Stomach (tissue), 8 donors: ENCODE measurements at regions not wholly inside any gene's neighbourhood (a gene's known extent, or its start where the extent isn't known, plus 50 kb on each side); places are given as distances from the start of the nearest gene placed in this dataset.

Experiments
- DNase-seq, 2 donors: peaks; one replicate each; pipeline versions ENCODE4 v3.0.0 to v3.0.0-alpha.2; 2013 to 2019
- H3K27ac ChIP-seq, 5 donors: fragments of 200-600 bp in 4 of 5; sonication (generic) in 4 of 5; one replicate each; pipeline ENCODE4 v1.5.1; 2013 to 2019; ENCODE audit warnings: mild to moderate bottlenecking in 1 of 5, moderate library complexity in 1 of 5
- H3K27me3 ChIP-seq, 3 donors: fragments of 200-600 bp; sonication (generic); one replicate each; pipeline ENCODE4 v1.5.1; 2017 to 2019; ENCODE audit warnings: mixed run types in 1 of 3
- H3K36me3 ChIP-seq, 4 donors: fragments of 200-600 bp; sonication (generic); 1 replicate in 3 of 4; 2 replicates in 1 of 4; pipeline ENCODE4 v1.5.1; 2016 to 2019
- H3K4me1 ChIP-seq, 4 donors: fragments of 200-600 bp; sonication (generic); one replicate each; pipeline ENCODE4 v1.5.1; 2016 to 2019
- H3K4me3 ChIP-seq, 4 donors: fragments of 200-600 bp; sonication (generic) in 3 of 4; one replicate each; pipeline ENCODE4 v1.5.1; 2016 to 2019; ENCODE audit warnings: mild to moderate bottlenecking in 1 of 4
- H3K9me3 ChIP-seq, 4 donors: fragments of 200-600 bp; sonication (generic); one replicate each; pipeline ENCODE4 v1.5.1; 2016 to 2019
- EP300 ChIP-seq: sonication (generic); formaldehyde crosslinking; IDR thresholded peaks from one replicate; pipeline ENCODE4 v1.6.1; 2017; ENCODE audit warnings: antibody characterized with exemption
- POLR2A ChIP-seq, 4 donors: fragments of 450-650 bp; IDR thresholded peaks; one replicate each; pipeline ENCODE4 v1.6.1; 2016; ENCODE audit warnings: antibody characterized with exemption in 4 of 4, control low read depth in 2 of 4, mild to moderate bottlenecking in 1 of 4, moderate library complexity in 1 of 4
- POLR2AphosphoS5 ChIP-seq, 3 donors: sonication (generic); formaldehyde crosslinking; IDR thresholded peaks; one replicate each; pipeline ENCODE4 v1.6.1; 2016; ENCODE audit warnings: antibody characterized with exemption in 3 of 3
- WGBS, 5 donors: extraction: QIAGEN DNeasy Blood & Tissue Kit in 3 of 5; methylation state at CpG; one replicate each; pipeline versions ENCODE4 v1.1.5 to v1.1.7; 2013 to 2018; 5-methylcytosine and 5-hydroxymethylcytosine counted together
- intact Hi-C: fragments of 100-400 bp; cut with DNase I; formaldehyde crosslinking; loops from one replicate; pipeline ENCODE4 v1.15.1; 2023; ENCODE audit warnings: low total_unique reads
- TF ChIP-seq, protein P1 (sequence below), 7 experiments: fragments of 450-650 bp in 4 of 7; fragments of 200-600 bp in 3 of 7; sonication (generic) in 3 of 7; IDR thresholded peaks; one replicate each; pipeline ENCODE4 v1.5.1; 2016 to 2019; ENCODE audit warnings: antibody characterized with exemption in 7 of 7, control low read depth in 2 of 7, mild to moderate bottlenecking in 1 of 7
- donor health status: healthy with polysubstance abuse.
- donor health status: Bipolar disorder and iron deficiency.
- donor health status: healthy.

DNA sequence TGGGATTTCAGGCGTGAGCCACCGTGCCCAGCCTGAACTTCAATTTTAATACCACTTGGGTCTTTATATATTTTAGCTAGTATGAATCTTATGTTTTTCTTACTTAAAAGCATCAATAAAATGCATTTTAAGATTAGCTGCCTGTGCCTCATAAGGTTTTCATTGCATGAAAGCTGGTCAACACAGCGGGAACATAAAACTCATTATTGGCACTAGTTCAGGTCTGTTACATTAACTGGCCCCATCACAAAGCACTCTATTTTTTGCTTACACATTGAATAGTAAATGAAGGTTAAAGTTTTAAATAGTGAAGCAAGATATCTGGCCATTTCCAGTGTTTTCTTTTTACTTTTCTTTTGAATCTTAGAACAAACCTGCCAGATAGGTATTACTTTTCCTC, 145.6 kb upstream of the LYSMD4 start:
- H3K36me3 ChIP-seq: no peaks in the 10 kb centered on the region
- H3K9me3 ChIP-seq: peaks cover 0 to 6% (median 0%) of the 10 kb centered on the region in 4 donors
- H3K4me1 ChIP-seq: no peaks in the 10 kb centered on the region
- DNase-seq: no peak
- no peak for TF ChIP-seq EP300
- TF ChIP-seq POLR2AphosphoS5 (IDR thresholded peaks at IDR 0.05): no peak
- TF ChIP-seq, protein P1, sequence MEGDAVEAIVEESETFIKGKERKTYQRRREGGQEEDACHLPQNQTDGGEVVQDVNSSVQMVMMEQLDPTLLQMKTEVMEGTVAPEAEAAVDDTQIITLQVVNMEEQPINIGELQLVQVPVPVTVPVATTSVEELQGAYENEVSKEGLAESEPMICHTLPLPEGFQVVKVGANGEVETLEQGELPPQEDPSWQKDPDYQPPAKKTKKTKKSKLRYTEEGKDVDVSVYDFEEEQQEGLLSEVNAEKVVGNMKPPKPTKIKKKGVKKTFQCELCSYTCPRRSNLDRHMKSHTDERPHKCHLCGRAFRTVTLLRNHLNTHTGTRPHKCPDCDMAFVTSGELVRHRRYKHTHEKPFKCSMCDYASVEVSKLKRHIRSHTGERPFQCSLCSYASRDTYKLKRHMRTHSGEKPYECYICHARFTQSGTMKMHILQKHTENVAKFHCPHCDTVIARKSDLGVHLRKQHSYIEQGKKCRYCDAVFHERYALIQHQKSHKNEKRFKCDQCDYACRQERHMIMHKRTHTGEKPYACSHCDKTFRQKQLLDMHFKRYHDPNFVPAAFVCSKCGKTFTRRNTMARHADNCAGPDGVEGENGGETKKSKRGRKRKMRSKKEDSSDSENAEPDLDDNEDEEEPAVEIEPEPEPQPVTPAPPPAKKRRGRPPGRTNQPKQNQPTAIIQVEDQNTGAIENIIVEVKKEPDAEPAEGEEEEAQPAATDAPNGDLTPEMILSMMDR (IDR thresholded peaks at IDR 0.05): no peak
- no peak for TF ChIP-seq POLR2A (IDR thresholded peaks at IDR 0.05)
- 93 to 99% (median 98%) methylated on average over 3 of the region's 3 CpGs for WGBS, 5 donors
- H3K27me3 ChIP-seq: no peaks in the 10 kb centered on the region
- no peak overlapping the region for H3K4me3 ChIP-seq
- H3K27ac ChIP-seq: no peak overlapping the region
- intact Hi-C loops: no loop called here

DNA sequence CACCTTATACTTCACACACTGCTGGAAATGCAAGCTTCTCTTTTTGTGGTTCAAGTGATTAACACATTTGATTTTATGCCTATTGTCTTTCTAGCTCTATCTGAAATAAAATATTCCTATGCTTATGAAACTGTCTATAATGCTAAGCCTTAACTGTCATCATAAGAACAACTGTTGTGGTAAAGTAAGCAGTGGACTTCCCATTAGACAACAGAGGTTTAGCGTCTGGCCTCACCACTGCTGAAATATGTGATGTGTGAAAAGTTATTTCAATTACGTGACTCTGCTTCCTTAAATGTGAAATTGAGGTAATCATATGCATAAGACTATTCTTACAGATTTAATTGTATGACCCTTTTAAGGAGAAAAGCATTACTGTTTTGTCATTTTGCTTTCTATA, 140.2 kb upstream of the LYSMD4 start:
- Histone ChIP-seq H3K4me3 (no peak overlapping the region), H3K9me3 (no peaks in the 10 kb centered on the region), H3K27me3 (no peaks in the 10 kb centered on the region), H3K36me3 (no peaks in the 10 kb centered on the region), H3K4me1 (no peaks in the 10 kb centered on the region), H3K27ac (no peak overlapping the region)
- WGBS, 5 donors: 75 to 89% (median 83%) methylated on average over 2 of the region's 2 CpGs
- TF ChIP-seq, protein P1 (IDR thresholded peaks at IDR 0.05): no peak
- TF ChIP-seq POLR2AphosphoS5 (IDR thresholded peaks at IDR 0.05) (no peak), EP300 (no peak), POLR2A (IDR thresholded peaks at IDR 0.05) (no peak)
- DNase-seq: no peak
- intact Hi-C loops: no loop called here

DNA sequence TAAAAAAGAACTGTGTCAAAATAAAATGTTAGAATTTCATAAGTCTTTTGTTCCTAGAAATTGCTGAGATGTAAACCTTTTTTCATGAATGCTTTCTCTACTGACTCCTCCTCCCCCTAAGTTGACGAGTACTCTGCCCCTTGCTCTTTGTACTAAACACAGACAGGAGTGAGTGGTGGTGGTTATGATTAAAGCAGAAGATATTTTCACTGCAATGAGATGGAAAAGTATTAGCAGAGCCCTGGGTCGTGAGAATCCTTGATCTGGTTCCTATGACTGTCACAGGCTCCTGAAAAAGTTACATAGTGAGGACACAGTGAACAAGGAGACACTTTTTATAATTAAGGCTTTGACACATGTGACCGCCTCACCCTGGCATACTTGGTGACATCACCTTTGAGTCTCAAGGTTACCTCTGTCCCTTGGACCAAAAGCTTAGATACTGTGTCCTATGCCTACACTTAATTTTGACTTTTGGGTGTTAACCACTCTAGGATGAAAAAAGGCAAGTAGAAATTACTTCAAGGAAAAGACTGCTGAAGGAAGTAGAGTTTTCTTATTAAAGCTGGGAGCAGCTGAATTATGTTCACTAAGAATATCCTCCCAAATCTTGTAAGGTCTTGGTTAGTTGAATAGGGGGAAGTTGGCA, 130.4 kb upstream of the LYSMD4 start:
- Histone ChIP-seq H3K27ac (no peak overlapping the region), H3K4me1 (no peaks in the 10 kb centered on the region), H3K9me3 (no peaks in the 10 kb centered on the region), H3K27me3 (no peaks in the 10 kb centered on the region), H3K4me3 (no peak overlapping the region), H3K36me3 (no peaks in the 10 kb centered on the region)
- 73 to 84% (median 76%) methylated on average over 3 of the region's 3 CpGs for WGBS, 5 donors
- no peak for DNase-seq
- TF ChIP-seq EP300 (no peak), POLR2AphosphoS5 (IDR thresholded peaks at IDR 0.05) (no peak), POLR2A (IDR thresholded peaks at IDR 0.05) (no peak)
- TF ChIP-seq, protein P1 (IDR thresholded peaks at IDR 0.05): no peak
- intact Hi-C loops: no loop called here

DNA sequence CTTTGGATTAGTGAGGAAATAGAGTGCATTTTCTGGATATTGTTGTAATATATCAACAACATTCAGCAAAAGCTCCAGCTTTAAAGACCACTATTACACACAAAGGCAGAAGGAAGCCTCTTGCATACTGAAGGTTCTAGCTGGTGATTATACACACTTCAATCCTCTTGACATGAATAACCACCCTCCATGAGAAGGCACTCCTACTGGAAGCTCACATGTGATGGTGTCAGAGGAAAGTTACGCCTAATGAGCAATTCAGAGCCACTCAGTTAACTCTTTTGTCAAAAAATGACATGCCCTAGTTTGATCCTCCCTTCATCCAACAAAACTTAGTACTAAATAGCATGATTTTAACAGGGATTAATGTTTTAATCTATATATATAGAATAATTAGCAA, 124.6 kb upstream of the LYSMD4 start:
- Histone ChIP-seq H3K4me1 (no peaks in the 10 kb centered on the region), H3K27ac (no peak overlapping the region), H3K4me3 (no peak overlapping the region), H3K9me3 (no peaks in the 10 kb centered on the region), H3K27me3 (no peaks in the 10 kb centered on the region), H3K36me3 (no peaks in the 10 kb centered on the region)
- WGBS, 5 donors: 73 to 96% (median 87%) methylated on average over 1 of the region's 1 CpG
- intact Hi-C loops: no loop called here
- no peak for DNase-seq
- TF ChIP-seq, protein P1 (IDR thresholded peaks at IDR 0.05): no peak
- TF ChIP-seq POLR2A (IDR thresholded peaks at IDR 0.05): no peak
- no peak for TF ChIP-seq EP300
- no peak for TF ChIP-seq POLR2AphosphoS5 (IDR thresholded peaks at IDR 0.05)
